Astrocyte of the cerebellum (primary cell): ENCODE measurements at regions not wholly inside any gene's neighbourhood (a gene's known extent, or its start where the extent isn't known, plus 50 kb on each side); places are given as distances from the start of the nearest gene placed in this dataset.

Experiments used
- DNase-seq: peaks from one replicate; pipeline ENCODE4 v3.0.0-alpha.2; 2011; ENCODE audit warnings: low read depth
- H3K4me3 ChIP-seq: 2 replicates; pipeline ENCODE4 v1.5.1; 2011; ENCODE audit warnings: mild to moderate bottlenecking, low read depth, low read length, moderate library complexity
- CTCF ChIP-seq: IDR thresholded peaks from 2 replicates; pipeline ENCODE4 v1.5.1; 2012; ENCODE audit warnings: low read length, low read depth, moderate library complexity, mild to moderate bottlenecking; ENCODE audit errors: missing control alignments
- in situ Hi-C: cut with HindIII; loops from 2 replicates; pipeline ENCODE4 v1.10.0; 2017; ENCODE audit warnings: low sequenced_read_pairs

GRCh38 chr18:28823506-28824182, 646.7 kb upstream of the CDH2 start:
- DNase-seq = no peak
- no peak for TF ChIP-seq CTCF
- in situ Hi-C loops = no loop called here
- no peak overlapping the region for H3K4me3 ChIP-seq

- in situ Hi-C loops = no loop called here
- no peak overlapping the region for H3K4me3 ChIP-seq
- no peak for TF ChIP-seq CTCF
- DNase-seq = no peak
These were observed 643.4 kb upstream of the CDH2 start for GRCh38 chr18:28820353-28820752.

- no peak for DNase-seq
- in situ Hi-C loops = no loop called here
- no peak for TF ChIP-seq CTCF
- H3K4me3 ChIP-seq = no peak overlapping the region
These were observed 639.2 kb upstream of the CDH2 start for GRCh38 chr18:28816155-28816554.

GRCh38 chr18:28814365-28814764, 637.4 kb upstream of the CDH2 start:
- no peak overlapping the region for H3K4me3 ChIP-seq
- DNase-seq = no peak
- no peak for TF ChIP-seq CTCF
- in situ Hi-C loops = no loop called here

- TF ChIP-seq CTCF = no peak
- H3K4me3 ChIP-seq = no peak overlapping the region
- no peak for DNase-seq
- in situ Hi-C loops = no loop called here
These were observed 631.4 kb upstream of the CDH2 start for GRCh38 chr18:28808373-28808772.

- in situ Hi-C loops = no loop called here
- DNase-seq = no peak
- no peak for TF ChIP-seq CTCF
- no peak overlapping the region for H3K4me3 ChIP-seq
These were observed 628.6 kb upstream of the CDH2 start for GRCh38 chr18:28805491-28805890.
